Mesenchymal stem cell (in vitro differentiated cells and primary cell): ENCODE measurements at regions not wholly inside any gene's neighbourhood (a gene's known extent, or its start where the extent isn't known, plus 50 kb on each side); places are given as distances from the start of the nearest gene placed in this dataset.
"Not testable (repeated sequence)": the region's sequence is repeated elsewhere in the genome, so short reads cannot be mapped to it uniquely, and the experiment has no call there.

Experiments
- DNase-seq: peaks from one replicate; pipeline ENCODE4 v3.0.0-alpha.2; 2013
- H2AFZ ChIP-seq: one replicate; pipeline ENCODE4 v1.6.1; 2013; ENCODE audit warnings: low read depth, mild to moderate bottlenecking, control low read depth, inconsistent platforms, low read length, moderate library complexity
- H2AK5ac ChIP-seq: 2 replicates; pipeline ENCODE4 v1.6.1; 2013; ENCODE audit warnings: low read length, moderate library complexity, mild to moderate bottlenecking, inconsistent platforms; ENCODE audit not compliant: severe bottlenecking
- H2BK120ac ChIP-seq: one replicate; pipeline ENCODE4 v1.6.1; 2013; ENCODE audit warnings: low read depth, mild to moderate bottlenecking, inconsistent platforms, low read length, moderate library complexity
- H2BK12ac ChIP-seq, 2 experiments: one replicate each; pipeline ENCODE4 v1.6.1; 2013; ENCODE audit warnings: inconsistent platforms in 2 of 2, low read length in 2 of 2, mild to moderate bottlenecking in 2 of 2, moderate library complexity in 2 of 2, control low read depth in 1 of 2
- H2BK15ac ChIP-seq: one replicate; pipeline ENCODE4 v1.6.1; 2013; ENCODE audit warnings: mild to moderate bottlenecking, low read depth, inconsistent platforms; ENCODE audit not compliant: poor library complexity, severe bottlenecking
- H2BK5ac ChIP-seq: 2 replicates; pipeline ENCODE4 v1.6.1; 2013; ENCODE audit warnings: low read depth, mild to moderate bottlenecking, low read length, control low read depth, inconsistent platforms; ENCODE audit not compliant: poor library complexity, severe bottlenecking
- H3K14ac ChIP-seq, 2 experiments: one replicate each; pipeline ENCODE4 v1.6.1; 2013; ENCODE audit warnings: inconsistent platforms in 2 of 2, low read length in 2 of 2, control low read depth in 1 of 2, mild to moderate bottlenecking in 1 of 2, moderate library complexity in 1 of 2
- H3K18ac ChIP-seq, 2 experiments: one replicate each; pipeline ENCODE4 v1.6.1; 2013; ENCODE audit warnings: inconsistent platforms in 2 of 2, low read length in 2 of 2, control low read depth in 1 of 2, low read depth in 1 of 2, mild to moderate bottlenecking in 1 of 2
- H3K23ac ChIP-seq, 2 experiments: one replicate each; pipeline ENCODE4 v1.6.1; 2013; ENCODE audit warnings: inconsistent platforms in 2 of 2, low read length in 2 of 2, mild to moderate bottlenecking in 2 of 2, moderate library complexity in 2 of 2, control low read depth in 1 of 2
- H3K27ac ChIP-seq: 2 replicates; pipeline ENCODE4 v1.5.1; 2013; ENCODE audit warnings: mild to moderate bottlenecking, moderate library complexity, low read length, control low read depth, inconsistent platforms; ENCODE audit not compliant: poor library complexity, severe bottlenecking
- H3K27me3 ChIP-seq, 2 experiments: 2 replicates each; pipeline versions ENCODE4 v1.6.1 to v1.7.0; 2013; ENCODE audit warnings: low read length in 2 of 2, mild to moderate bottlenecking in 2 of 2, moderate library complexity in 2 of 2, control low read depth in 1 of 2, inconsistent platforms in 1 of 2; ENCODE audit not compliant: control insufficient read depth in 1 of 2, insufficient read depth in 1 of 2
- H3K36me3 ChIP-seq, 2 experiments: 2 replicates each; pipeline versions ENCODE4 v1.6.1 to v1.7.0; 2013; ENCODE audit warnings: low read length in 2 of 2, control low read depth in 1 of 2, inconsistent platforms in 1 of 2, low read depth in 1 of 2, mild to moderate bottlenecking in 1 of 2; ENCODE audit not compliant: insufficient read depth in 2 of 2, control insufficient read depth in 1 of 2
- H3K4ac ChIP-seq, 2 experiments: one replicate each; pipeline ENCODE4 v1.6.1; 2013; ENCODE audit warnings: inconsistent platforms in 2 of 2, low read length in 2 of 2, mild to moderate bottlenecking in 2 of 2, moderate library complexity in 2 of 2, control low read depth in 1 of 2, low read depth in 1 of 2
- H3K4me1 ChIP-seq: 2 replicates; pipeline ENCODE4 v1.6.1; 2013; ENCODE audit warnings: low read depth, low read length, control low read depth; ENCODE audit not compliant: control insufficient read depth, insufficient read depth
- H3K4me2 ChIP-seq: 2 replicates; pipeline ENCODE4 v1.6.1; 2013; ENCODE audit warnings: low read length, mild to moderate bottlenecking, inconsistent platforms; ENCODE audit not compliant: poor library complexity, severe bottlenecking
- H3K4me3 ChIP-seq, 2 experiments: 2 replicates each; pipeline versions ENCODE4 v1.5.1 to v1.7.0; 2013; ENCODE audit warnings: low read length in 2 of 2, mild to moderate bottlenecking in 2 of 2, control low read depth in 1 of 2, low read depth in 1 of 2; ENCODE audit not compliant: insufficient read depth in 1 of 2
- H3K79me1 ChIP-seq: replicated peaks from 2 replicates; pipeline ENCODE4 v1.6.1; 2013; ENCODE audit warnings: mild to moderate bottlenecking, control low read depth, low read length, inconsistent platforms; ENCODE audit not compliant: poor library complexity, severe bottlenecking
- H3K9ac ChIP-seq: 2 replicates; pipeline ENCODE4 v1.7.0; 2013; ENCODE audit warnings: mild to moderate bottlenecking, low read length, moderate library complexity
- H3K9me3 ChIP-seq: 2 replicates; pipeline ENCODE4 v1.7.0; 2013; ENCODE audit warnings: mild to moderate bottlenecking, low read length; ENCODE audit not compliant: control insufficient read depth
- H4K8ac ChIP-seq: one replicate; pipeline ENCODE4 v1.6.1; 2013; ENCODE audit warnings: inconsistent platforms, mild to moderate bottlenecking, low read length, moderate library complexity
- H4K91ac ChIP-seq: one replicate; pipeline ENCODE4 v1.6.1; 2013; ENCODE audit warnings: mild to moderate bottlenecking, low read length, inconsistent platforms
- WGBS: methylation state at CpG from one replicate; pipeline ENCODE4 v1.1.7; 2013; ENCODE audit warnings: mixed read lengths; 5-methylcytosine and 5-hydroxymethylcytosine counted together

GRCh38 chr16:17552351-17552750, 81.6 kb upstream of the XYLT1 start:
- Histone ChIP-seq H3K79me1 (no peaks in the 10 kb centered on the region), H2BK5ac (no peak overlapping the region), H4K91ac (no peak overlapping the region), H3K27ac (no peak overlapping the region), H3K36me3 (no peaks in the 10 kb centered on the region), H3K23ac (no peak overlapping the region), H2BK120ac (no peak overlapping the region), H3K9ac (no peak overlapping the region), H4K8ac (no peak overlapping the region), H2BK15ac (no peak overlapping the region), H3K27me3 (peaks cover 0 to 18% of the 10 kb centered on the region in 2 experiments), H2AK5ac (no peak overlapping the region), H3K4me1 (no peaks in the 10 kb centered on the region), H3K18ac (no peak overlapping the region), H3K14ac (no peak overlapping the region), H3K4me2 (no peak overlapping the region), H3K9me3 (no peaks in the 10 kb centered on the region), H2AFZ (no peak overlapping the region), H3K4ac (no peak overlapping the region), H3K4me3 (no peak overlapping the region), H2BK12ac (no peak overlapping the region)
- no peak for DNase-seq
- WGBS, result 82% methylated on average over 5 of the region's 5 CpGs

GRCh38 chr16:17551682-17552081, 80.9 kb upstream of the XYLT1 start:
- H2BK12ac ChIP-seq, result not testable (repeated sequence)

DNA sequence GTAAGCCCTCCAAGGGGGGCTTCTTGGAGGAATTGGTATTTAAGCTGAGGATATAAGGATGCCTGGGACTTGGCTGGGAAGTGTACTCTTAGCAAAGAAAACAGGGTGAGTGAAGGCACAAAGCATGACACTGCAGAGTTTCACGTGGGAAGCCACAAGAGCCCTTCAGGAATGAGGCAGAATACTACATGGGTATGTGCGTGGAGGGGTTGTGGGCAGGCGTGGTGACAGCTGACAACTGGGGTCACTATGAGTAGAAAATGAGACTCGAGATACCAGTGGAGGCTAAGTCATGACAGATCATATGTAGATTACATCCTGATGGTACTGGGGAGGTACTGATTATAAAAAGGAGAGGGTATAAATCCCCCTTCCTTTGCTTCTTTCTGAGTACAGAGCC, 78.1 kb upstream of the XYLT1 start:
- Histone ChIP-seq H3K9ac (no peak overlapping the region), H4K91ac (no peak overlapping the region), H3K4ac (no peak overlapping the region), H2AFZ (no peak overlapping the region), H3K18ac (no peak overlapping the region), H3K14ac (no peak overlapping the region), H3K27ac (no peak overlapping the region), H3K27me3 (peaks cover 0 to 14% of the 10 kb centered on the region in 2 experiments), H3K79me1 (no peaks in the 10 kb centered on the region), H2AK5ac (no peak overlapping the region), H3K4me2 (no peak overlapping the region), H3K36me3 (no peaks in the 10 kb centered on the region), H2BK5ac (no peak overlapping the region), H3K4me3 (no peak overlapping the region), H3K4me1 (no peaks in the 10 kb centered on the region), H3K9me3 (peaks cover 7% of the 10 kb centered on the region), H4K8ac (no peak overlapping the region), H2BK12ac (no peak overlapping the region), H2BK120ac (no peak overlapping the region), H2BK15ac (no peak overlapping the region), H3K23ac (no peak overlapping the region)
- 54% methylated on average over 4 of the region's 4 CpGs for WGBS
- no peak for DNase-seq

More at GRCh38 chr16:17551682-17552081, 80.9 kb upstream of the XYLT1 start:
- not testable (repeated sequence) for H3K79me1 ChIP-seq, H3K9me3 ChIP-seq, H3K23ac ChIP-seq, H3K14ac ChIP-seq, H3K18ac ChIP-seq, H3K9ac ChIP-seq, H2BK120ac ChIP-seq, H2AK5ac ChIP-seq, H3K36me3 ChIP-seq, H3K4ac ChIP-seq, H4K91ac ChIP-seq, H3K27ac ChIP-seq, H3K4me1 ChIP-seq, H2AFZ ChIP-seq, H3K4me3 ChIP-seq, DNase-seq, H3K4me2 ChIP-seq, H2BK15ac ChIP-seq, H2BK5ac ChIP-seq, H4K8ac ChIP-seq
- peaks cover 0 to 18% of the 10 kb centered on the region in 2 experiments for H3K27me3 ChIP-seq
- WGBS, result 75% methylated on average over 6 of the region's 6 CpGs

- no peak overlapping the region for H3K14ac ChIP-seq
- no peak for DNase-seq
- no peak overlapping the region for H2BK15ac ChIP-seq
- H2BK12ac ChIP-seq, result no peak overlapping the region
- H3K36me3 ChIP-seq, result no peaks in the 10 kb centered on the region
- WGBS, result 65% methylated on average over 3 of the region's 3 CpGs
- H3K4me1 ChIP-seq, result no peaks in the 10 kb centered on the region
- no peak overlapping the region for H3K4me3 ChIP-seq
- no peak overlapping the region for H3K4ac ChIP-seq
- H3K27me3 ChIP-seq, result peaks cover 0 to 17% of the 10 kb centered on the region in 2 experiments
- no peak overlapping the region for H3K9ac ChIP-seq
- H2AK5ac ChIP-seq, result no peak overlapping the region
- no peak overlapping the region for H3K23ac ChIP-seq
- no peak overlapping the region for H3K18ac ChIP-seq
- no peak overlapping the region for H2BK120ac ChIP-seq
- H3K9me3 ChIP-seq, result peaks cover 7% of the 10 kb centered on the region
- H2BK5ac ChIP-seq, result no peak overlapping the region
- H3K79me1 ChIP-seq, result no peaks in the 10 kb centered on the region
- no peak overlapping the region for H3K4me2 ChIP-seq
- H2AFZ ChIP-seq, result no peak overlapping the region
- H4K91ac ChIP-seq, result no peak overlapping the region
- no peak overlapping the region for H4K8ac ChIP-seq
- no peak overlapping the region for H3K27ac ChIP-seq
Measured at GRCh38 chr16:17544785-17545184, 74.0 kb upstream of the XYLT1 start.
